ENCODE measurements at regions not wholly inside any gene's neighbourhood (a gene's known extent, or its start where the extent isn't known, plus 50 kb on each side); places are given as distances from the start of the nearest gene placed in this dataset.

DNA sequence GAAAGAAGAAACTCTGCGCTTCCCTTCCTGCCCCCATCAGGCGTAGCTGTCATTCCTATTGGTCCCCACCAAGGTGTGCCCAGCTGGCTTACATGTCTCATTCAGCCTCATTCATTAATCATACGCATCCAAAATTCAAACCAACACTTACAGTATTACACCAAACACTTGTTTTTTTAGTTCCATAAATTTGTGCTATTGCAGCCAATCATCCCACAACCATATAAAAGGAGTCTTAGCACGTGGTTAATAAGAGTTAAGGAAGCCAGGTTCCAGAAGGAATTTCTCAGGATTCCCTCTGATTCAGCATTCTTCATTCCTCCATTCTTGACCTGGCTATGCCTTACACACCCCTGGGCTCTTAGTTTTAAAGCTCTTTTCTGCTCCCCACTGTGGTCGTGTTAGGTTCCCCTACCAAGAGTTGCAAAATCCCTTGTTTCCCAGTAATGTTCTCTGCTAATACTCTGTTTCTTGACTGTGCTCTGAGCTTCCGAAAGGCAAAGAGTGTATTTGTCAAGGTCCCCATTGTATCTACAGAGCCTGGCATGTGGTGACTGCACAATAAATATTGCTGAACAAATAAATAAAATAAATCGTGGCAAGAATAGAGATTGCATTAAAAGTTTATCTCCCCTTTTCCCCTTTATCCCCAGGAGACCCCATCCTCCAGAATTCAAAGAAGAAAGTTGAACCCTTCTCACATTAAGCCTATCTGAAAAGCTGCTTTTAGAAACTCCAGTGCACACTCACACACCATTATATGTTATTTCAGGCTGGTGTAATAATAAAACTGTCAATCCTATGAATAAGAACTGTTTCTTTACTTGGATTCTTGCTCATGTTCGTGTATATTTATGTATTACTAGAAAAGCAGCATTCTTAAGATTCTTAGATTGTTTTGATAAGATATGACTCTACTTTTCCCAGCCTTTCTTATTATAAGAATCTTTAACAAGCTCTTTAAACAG lies 514.4 kb downstream of the INHBA start:
- DNase-seq (no peak), ATAC-seq (no peak)
- Histone ChIP-seq H3K4me1 (no peaks in the 10 kb centered on the region), H3K9me3 (no peaks in the 10 kb centered on the region), H3K36me3 (no peaks in the 10 kb centered on the region), H3K27me3 (no peaks in the 10 kb centered on the region), H3K27ac (no peak overlapping the region), H3K4me3 (no peak overlapping the region)
- intact Hi-C loops (cut with DNase I): no loop called here
- TF ChIP-seq, protein P1, sequence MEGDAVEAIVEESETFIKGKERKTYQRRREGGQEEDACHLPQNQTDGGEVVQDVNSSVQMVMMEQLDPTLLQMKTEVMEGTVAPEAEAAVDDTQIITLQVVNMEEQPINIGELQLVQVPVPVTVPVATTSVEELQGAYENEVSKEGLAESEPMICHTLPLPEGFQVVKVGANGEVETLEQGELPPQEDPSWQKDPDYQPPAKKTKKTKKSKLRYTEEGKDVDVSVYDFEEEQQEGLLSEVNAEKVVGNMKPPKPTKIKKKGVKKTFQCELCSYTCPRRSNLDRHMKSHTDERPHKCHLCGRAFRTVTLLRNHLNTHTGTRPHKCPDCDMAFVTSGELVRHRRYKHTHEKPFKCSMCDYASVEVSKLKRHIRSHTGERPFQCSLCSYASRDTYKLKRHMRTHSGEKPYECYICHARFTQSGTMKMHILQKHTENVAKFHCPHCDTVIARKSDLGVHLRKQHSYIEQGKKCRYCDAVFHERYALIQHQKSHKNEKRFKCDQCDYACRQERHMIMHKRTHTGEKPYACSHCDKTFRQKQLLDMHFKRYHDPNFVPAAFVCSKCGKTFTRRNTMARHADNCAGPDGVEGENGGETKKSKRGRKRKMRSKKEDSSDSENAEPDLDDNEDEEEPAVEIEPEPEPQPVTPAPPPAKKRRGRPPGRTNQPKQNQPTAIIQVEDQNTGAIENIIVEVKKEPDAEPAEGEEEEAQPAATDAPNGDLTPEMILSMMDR (IDR thresholded peaks at IDR 0.05): no peak
- no peak for TF ChIP-seq POLR2A (IDR thresholded peaks at IDR 0.05)
- 63% methylated on average over 8 of the region's 8 CpGs for WGBS (ENCODE audit: insufficient coverage, low coverage, low lambda C conversion rate, missing lambda C conversion rate)

DNA sequence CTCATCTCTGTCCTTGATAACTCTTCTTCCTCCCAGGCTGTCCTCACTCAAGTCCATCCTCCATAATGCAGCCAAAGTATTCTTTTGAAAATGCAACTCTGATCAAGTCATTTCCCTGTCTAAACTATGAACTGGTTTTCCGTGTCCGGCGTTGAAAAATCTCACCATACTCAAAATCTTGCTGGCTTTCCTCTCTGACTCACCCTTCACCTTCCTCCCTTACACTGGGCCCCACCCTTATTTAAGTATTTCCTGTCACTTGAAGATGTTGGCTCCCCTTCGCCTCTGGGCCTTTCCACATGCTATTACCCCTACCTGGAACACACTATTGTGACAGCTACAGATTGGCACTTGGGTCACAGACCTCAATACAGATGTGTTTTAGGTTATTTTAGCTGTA lies 515.6 kb downstream of the INHBA start:
- TF ChIP-seq POLR2A (IDR thresholded peaks at IDR 0.05): no peak
- TF ChIP-seq, protein P1 (IDR thresholded peaks at IDR 0.05): no peak
- Histone ChIP-seq H3K27me3 (no peaks in the 10 kb centered on the region), H3K36me3 (no peaks in the 10 kb centered on the region), H3K9me3 (no peaks in the 10 kb centered on the region), H3K27ac (no peak overlapping the region), H3K4me3 (no peak overlapping the region), H3K4me1 (no peaks in the 10 kb centered on the region)
- DNase-seq (no peak), ATAC-seq (no peak)
- WGBS (ENCODE audit: insufficient coverage, low coverage, low lambda C conversion rate, missing lambda C conversion rate): 80% methylated on average over 4 of the region's 4 CpGs
- intact Hi-C loops (cut with DNase I): no loop called here

DNA sequence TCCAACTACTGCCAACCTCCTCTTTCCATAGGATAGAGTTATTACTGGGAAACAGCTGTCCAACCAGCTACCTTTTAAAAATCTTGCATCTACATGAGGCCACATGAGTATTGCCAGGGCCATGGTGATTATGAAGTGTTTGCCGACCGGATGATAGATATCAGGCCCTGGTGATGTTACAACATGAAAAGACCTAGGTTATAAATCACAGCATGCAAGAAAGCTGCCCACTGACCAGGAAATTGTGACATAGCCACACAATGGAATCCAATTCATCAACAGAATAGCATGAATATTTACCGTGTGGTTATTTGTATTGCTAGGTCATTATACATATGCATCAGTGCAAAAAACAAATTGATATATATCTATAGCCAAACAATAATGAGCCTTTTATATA lies 517.0 kb downstream of the INHBA start:
- WGBS (ENCODE audit: insufficient coverage, low coverage, low lambda C conversion rate, missing lambda C conversion rate): 69% methylated on average over 3 of the region's 3 CpGs
- ATAC-seq (no peak), DNase-seq (no peak)
- H3K9me3 ChIP-seq: no peaks in the 10 kb centered on the region
- H3K4me1 ChIP-seq: no peaks in the 10 kb centered on the region
- no peak overlapping the region for H3K27ac ChIP-seq
- intact Hi-C loops (cut with DNase I): no loop called here
- no peak overlapping the region for H3K4me3 ChIP-seq
- H3K27me3 ChIP-seq: no peaks in the 10 kb centered on the region
- TF ChIP-seq, protein P1 (IDR thresholded peaks at IDR 0.05): no peak
- no peak for TF ChIP-seq POLR2A (IDR thresholded peaks at IDR 0.05)
- H3K36me3 ChIP-seq: no peaks in the 10 kb centered on the region

DNA sequence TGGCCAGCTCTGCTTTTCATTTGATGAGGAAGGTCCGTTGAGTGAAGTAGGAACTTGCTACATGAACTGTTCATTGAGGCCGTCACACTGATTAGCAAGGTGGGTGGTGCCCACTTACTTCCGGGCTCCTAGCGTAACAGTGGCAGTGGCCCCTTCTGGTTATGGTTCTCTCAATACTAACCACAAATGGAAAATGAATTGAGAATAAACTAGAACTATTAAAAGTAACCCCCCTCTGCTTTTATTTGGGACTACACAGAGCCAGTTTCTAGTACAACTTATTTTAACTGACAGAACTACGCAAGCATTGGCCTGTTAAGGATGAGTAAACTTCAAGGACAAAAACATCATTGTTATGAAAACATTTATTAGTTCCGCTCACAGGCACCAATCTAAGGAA lies 519.1 kb downstream of the INHBA start:
- Histone ChIP-seq H3K4me1 (no peaks in the 10 kb centered on the region), H3K9me3 (no peaks in the 10 kb centered on the region), H3K4me3 (no peak overlapping the region), H3K36me3 (no peaks in the 10 kb centered on the region), H3K27me3 (no peaks in the 10 kb centered on the region), H3K27ac (no peak overlapping the region)
- WGBS (ENCODE audit: insufficient coverage, low coverage, low lambda C conversion rate, missing lambda C conversion rate): 92% methylated on average over 6 of the region's 6 CpGs
- intact Hi-C loops (cut with DNase I): no loop called here
- ATAC-seq: no peak
- DNase-seq: no peak
- TF ChIP-seq POLR2A (IDR thresholded peaks at IDR 0.05): no peak
- TF ChIP-seq, protein P1 (IDR thresholded peaks at IDR 0.05): no peak

Measured in right lobe of liver (tissue), 6 donors.